K562 (cell line): ENCODE measurements at regions not wholly inside any gene's neighbourhood (a gene's known extent, or its start where the extent isn't known, plus 50 kb on each side); places are given as distances from the start of the nearest gene placed in this dataset.

ENCODE experiments used
- ATAC-seq: fragments of 200-7000 bp; cut with Tn5 transposase; 3 replicates; pipeline ENCODE4 v1.9.1; 2020; ENCODE audit warnings: moderate library complexity
- BruUV-seq: library from RNA; stranded (reverse); fragments of 400-500 nt; replicated peaks from 2 replicates; lab custom pipeline; 2021; lab: Mats Ljungman, UMichigan
- CTCF ChIA-PET: fragments of 300-600 bp; formaldehyde crosslinking; extraction: SDS; loops from one replicate; lab custom pipeline; 2021; ENCODE audit warnings: low intra/inter-chr PET ratio; lab: Yijun Ruan, JAX
- POLR2A ChIA-PET: fragments of 300-600, 350-650 bp; sonication (Branson Sonifier 250); formaldehyde crosslinking; extraction: SDS; loops from one replicate; lab custom pipeline; 2021; ENCODE audit warnings: antibody characterized with exemption, inconsistent platforms; lab: Yijun Ruan, JAX
- DNase-seq, 4 experiments: peaks; one replicate each; pipeline versions ENCODE4 v3.0.0 to v3.0.0-alpha.2; 2011 to 2018; ENCODE audit warnings: low spot score in 3 of 4, mixed read lengths in 3 of 4; ENCODE audit errors: extremely low read depth in 1 of 4
- FAIRE-seq: peaks from 2 replicates; lab custom pipeline; 2011; peaks lifted over from hg19 to GRCh38; lab: Jason Lieb, UNC
- H2AFZ ChIP-seq: 2 replicates; pipeline ENCODE4 v1.6.0; 2011; ENCODE audit warnings: low read depth, low read length, control low read depth, inconsistent platforms
- H3K27ac ChIP-seq: fragments of 200-600 bp; 3 replicates; pipeline ENCODE4 v1.8.0; 2011; ENCODE audit warnings: low read depth, mild to moderate bottlenecking, control low read depth, inconsistent platforms, low read length, moderate library complexity, mixed read lengths; ENCODE audit errors: extremely low read depth
- H3K27me3 ChIP-seq, 2 experiments: fragments of 300-600 bp in 1 of 2; 2 replicates in 1 of 2; 3 replicates in 1 of 2; pipeline versions ENCODE4 v1.6.0 to v1.8.0; 2011; ENCODE audit warnings: inconsistent platforms in 2 of 2, low read length in 2 of 2, mild to moderate bottlenecking in 1 of 2, mixed read lengths in 1 of 2, moderate library complexity in 1 of 2; ENCODE audit not compliant: control insufficient read depth in 2 of 2, insufficient read depth in 2 of 2
- H3K36me3 ChIP-seq: fragments of 300-600 bp; 3 replicates; pipeline ENCODE4 v1.8.0; 2011; ENCODE audit warnings: mild to moderate bottlenecking, low read length, inconsistent platforms; ENCODE audit not compliant: control insufficient read depth, insufficient read depth
- H3K4me1 ChIP-seq, 2 experiments: fragments of 200-600 bp in 1 of 2; replicated peaks in 1 of 2; 2 replicates in 1 of 2; 3 replicates in 1 of 2; pipeline versions ENCODE4 v1.5.1 to v1.8.0; 2011; ENCODE audit warnings: inconsistent platforms in 2 of 2, low read length in 2 of 2, mild to moderate bottlenecking in 1 of 2, mixed read lengths in 1 of 2, moderate library complexity in 1 of 2; ENCODE audit not compliant: control insufficient read depth in 2 of 2, insufficient read depth in 2 of 2
- H3K4me2 ChIP-seq: 2 replicates; pipeline ENCODE4 v1.6.1; 2011; ENCODE audit warnings: low read length, control low read depth, inconsistent platforms, mixed read lengths; ENCODE audit not compliant: insufficient read depth
- H3K4me3 ChIP-seq: fragments of 200-600 bp; sonication (generic), shearing (Covaris generic); 2 replicates; pipeline ENCODE4 v1.5.1; 2016; ENCODE audit warnings: control low read depth, inconsistent platforms
- H3K79me2 ChIP-seq: fragments of 200-600 bp; 3 replicates; pipeline ENCODE4 v1.8.0; 2011; ENCODE audit warnings: low read length, inconsistent platforms; ENCODE audit not compliant: control insufficient read depth, insufficient read depth
- H3K9ac ChIP-seq, 2 experiments: 2 replicates each; pipeline versions ENCODE4 v1.6.0 to v1.6.1; 2011; ENCODE audit warnings: low read depth in 2 of 2, low read length in 2 of 2, control low read depth in 1 of 2, inconsistent platforms in 1 of 2, mild to moderate bottlenecking in 1 of 2, mixed read lengths in 1 of 2; ENCODE audit not compliant: insufficient read depth in 1 of 2
- H3K9me1 ChIP-seq: one replicate; pipeline ENCODE4 v1.6.0; 2011; ENCODE audit warnings: inconsistent platforms, mild to moderate bottlenecking, low read length, moderate library complexity; ENCODE audit not compliant: control insufficient read depth, insufficient read depth
- H3K9me3 ChIP-seq: replicated peaks from 2 replicates; pipeline ENCODE4 v1.5.1; 2011; ENCODE audit warnings: low read depth, low read length, inconsistent platforms; ENCODE audit not compliant: control insufficient read depth, insufficient read depth
- H4K20me1 ChIP-seq: replicated peaks from 2 replicates; pipeline ENCODE4 v1.6.1; 2011; ENCODE audit warnings: low read length, inconsistent platforms, mixed read lengths; ENCODE audit not compliant: control insufficient read depth, insufficient read depth
- E2F8 ChIP-seq: fragments of 450-650 bp; IDR thresholded peaks from 2 replicates; pipeline ENCODE4 v1.7.1; 2018; ENCODE audit warnings: mild to moderate bottlenecking, low read depth; ENCODE audit not compliant: partially characterized antibody
- PTRF ChIP-seq: fragments of 450-650 bp; IDR thresholded peaks from 2 replicates; pipeline ENCODE4 v1.6.1; 2016; ENCODE audit warnings: mild to moderate bottlenecking, missing genetic modification characterization, missing compliant biosample characterization
- SMARCA5 ChIP-seq: fragments of 450-650 bp; IDR thresholded peaks from 2 replicates; pipeline ENCODE4 v1.6.1; 2016
- TARDBP ChIP-seq: fragments of 450-650 bp; IDR thresholded peaks from 2 replicates; pipeline ENCODE4 v1.6.1; 2016
- TEAD4 ChIP-seq, 2 experiments: sonication (generic) in 1 of 2; formaldehyde crosslinking in 1 of 2; IDR thresholded peaks; 2 replicates each; pipeline versions ENCODE4 v1.6.1 to v1.8.0; 2012 to 2022; ENCODE audit warnings: borderline replicate concordance in 1 of 2, inconsistent platforms in 1 of 2, low read length in 1 of 2, mild to moderate bottlenecking in 1 of 2, missing genetic modification reagents in 1 of 2
- TFE3 ChIP-seq: fragments of 450-650 bp; formaldehyde crosslinking; IDR thresholded peaks from 2 replicates; pipeline ENCODE4 v1.4.0; 2020; ENCODE audit warnings: mild to moderate bottlenecking, mixed read lengths
- WHSC1 ChIP-seq: IDR thresholded peaks from one replicate; pipeline ENCODE4 v1.6.1; 2012; ENCODE audit warnings: low read length, control low read depth, inconsistent platforms
- ZNF395 ChIP-seq: fragments of 200-800 bp; sonication (Bioruptor generic); IDR thresholded peaks from 2 replicates; pipeline ENCODE4 v1.6.1; 2017; ENCODE audit warnings: missing genetic modification characterization, missing compliant biosample characterization
- ZNF699 ChIP-seq: fragments of 250-450 bp; sonication (Bioruptor Pico); IDR thresholded peaks from 2 replicates; pipeline ENCODE4 v1.8.0; 2021; ENCODE audit warnings: mild to moderate bottlenecking, moderate library complexity; ENCODE audit not compliant: insufficient replicate concordance
- WGBS: fragments of 100-300 bp; shearing (Covaris generic); methylation state at CpG from one replicate; pipeline ENCODE4 v1.1.6; 2016; ENCODE audit warnings: low coverage, mixed read lengths; ENCODE audit not compliant: insufficient coverage; ENCODE audit errors: missing lambda C conversion rate; 5-methylcytosine and 5-hydroxymethylcytosine counted together
- in situ Hi-C: fragments of 300-500 bp; cut with MboI; formaldehyde crosslinking; loops from 4 replicates; pipeline ENCODE4 v1.15.0; 2018; ENCODE audit warnings: inconsistent platforms, mixed read lengths
- intact Hi-C: fragments of 100-400 bp; cut with micrococcal nuclease; formaldehyde crosslinking; loops from 2 replicates; pipeline ENCODE4 v1.14.2; 2022

- H3K4me2 ChIP-seq = no peak overlapping the region
These were observed 399.4 kb upstream of the ADGRL3 start for GRCh38 chr4:60800701-60801100.

GRCh38 chr4:60805500-60806313, 394.4 kb upstream of the ADGRL3 start:
- no peaks in the 10 kb centered on the region for H3K4me1 ChIP-seq
- POLR2A ChIA-PET = no interaction called here
- H3K4me2 ChIP-seq = no peak overlapping the region
- H3K9me3 ChIP-seq = no peaks in the 10 kb centered on the region
- CTCF ChIA-PET = no interaction called here
- in situ Hi-C loops (no loop called here), intact Hi-C loops (no loop called here)
- no peaks in the 10 kb centered on the region for H3K9me1 ChIP-seq
- no peak for FAIRE-seq
- no peaks in the 10 kb centered on the region for H3K27me3 ChIP-seq
- H3K27ac ChIP-seq = no peak overlapping the region
- H3K9ac ChIP-seq = no peak overlapping the region
- H4K20me1 ChIP-seq = no peaks in the 10 kb centered on the region
- WGBS = 4% methylated on average over 5 of the region's 6 CpGs
- no peak overlapping the region for H3K4me3 ChIP-seq
- no peaks in the 10 kb centered on the region for H3K36me3 ChIP-seq
- BruUV-seq = no TSS peak
- no peaks in the 10 kb centered on the region for H3K79me2 ChIP-seq
- no peak overlapping the region for H2AFZ ChIP-seq
- ATAC-seq = no peak
- peak in 2 of 4 experiments; percentile 1 for DNase-seq
- TF ChIP-seq TARDBP = no peak
- TF ChIP-seq ZNF395 (CRISPR knock-in tag) = no peak
- TF ChIP-seq ZNF699 (CRISPR knock-in tag) = no peak
- no peak for TF ChIP-seq E2F8
- peak; percentile 83 for TF ChIP-seq TFE3
- TF ChIP-seq WHSC1 = no peak
- TF ChIP-seq TEAD4 (IDR thresholded peaks at IDR 0.05; ENCODE audit: low read length) = no peak
- no peak for TF ChIP-seq TEAD4 (CRISPR knock-in tag; IDR thresholded peaks at IDR 0.05; ENCODE audit: borderline replicate concordance)

More at GRCh38 chr4:60800701-60801100, 399.4 kb upstream of the ADGRL3 start:
- no peak for ATAC-seq
- DNase-seq = no peak
- H3K79me2 ChIP-seq = no peaks in the 10 kb centered on the region
- H3K9me3 ChIP-seq = no peaks in the 10 kb centered on the region
- 4% methylated on average over 2 of the region's 2 CpGs for WGBS
- FAIRE-seq = no peak
- no peak overlapping the region for H3K27ac ChIP-seq
- ChIA-PET CTCF (no interaction called here), POLR2A (no interaction called here)
- no peaks in the 10 kb centered on the region for H3K9me1 ChIP-seq
- no peaks in the 10 kb centered on the region for H3K4me1 ChIP-seq
- no peaks in the 10 kb centered on the region for H4K20me1 ChIP-seq
- H2AFZ ChIP-seq = no peak overlapping the region
- H3K36me3 ChIP-seq = no peaks in the 10 kb centered on the region
- H3K9ac ChIP-seq = no peak overlapping the region
- in situ Hi-C loops = no loop called here
- BruUV-seq = no TSS peak
- H3K4me3 ChIP-seq = no peak overlapping the region
- intact Hi-C loops = no loop called here
- no peaks in the 10 kb centered on the region for H3K27me3 ChIP-seq
- TF ChIP-seq SMARCA5 = no peak
- no peak for TF ChIP-seq PTRF (tag)
